ENCODE measurements at regions not wholly inside any gene's neighbourhood (a gene's known extent, or its start where the extent isn't known, plus 50 kb on each side); places are given as distances from the start of the nearest gene placed in this dataset.

DNA sequence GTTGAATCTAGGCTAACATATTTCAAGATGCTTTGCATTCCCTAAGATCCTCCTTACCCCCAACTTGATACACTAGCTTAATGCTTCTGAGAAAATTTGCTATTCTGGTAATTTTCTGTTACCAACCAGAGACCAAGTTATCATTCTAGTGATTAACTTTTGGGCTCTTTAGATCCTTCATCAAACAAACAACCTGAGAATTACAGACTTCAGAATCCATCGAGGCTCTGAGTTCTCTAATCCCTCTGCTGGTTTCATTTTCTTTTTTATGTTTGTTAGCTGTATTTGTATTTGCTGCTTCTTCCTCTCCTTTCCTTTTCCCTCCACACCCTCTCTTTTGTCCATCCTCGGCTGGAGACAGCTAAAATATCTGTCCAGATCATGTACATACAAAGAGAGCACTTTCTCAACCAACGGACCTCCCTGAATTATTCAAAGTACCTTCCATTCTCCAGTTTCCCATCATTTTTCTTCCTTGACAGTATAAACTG is 98.7 kb upstream of the RIPOR2 start:
- Histone ChIP-seq H3K4me3 (ENCODE audit: low read length, poor library complexity, severe bottlenecking) (peak overlapping the region; percentile 91), H2AFZ (ENCODE audit: low read length) (no peak overlapping the region), H3K79me2 (ENCODE audit: insufficient read depth, low read length) (peaks cover 97% of the 10 kb centered on the region), H3K9me2 (replicated peaks; ENCODE audit: low read depth, low read length) (no peaks in the 10 kb centered on the region), H3K4me2 (ENCODE audit: low read depth, low read length, poor library complexity, severe bottlenecking) (peak overlapping the region; percentile 92), H3K27me3 (ENCODE audit: insufficient read depth, low read length, poor library complexity, severe bottlenecking) (no peaks in the 10 kb centered on the region), H3K36me3 (ENCODE audit: insufficient read depth, low read length) (peaks cover 14% of the 10 kb centered on the region; the same call in 1 of the 2 replicates), H3K9ac (ENCODE audit: low read depth, low read length, poor library complexity, severe bottlenecking) (peak overlapping the region; percentile 78), H3K4me1 (ENCODE audit: insufficient read depth, low read length, poor library complexity, severe bottlenecking) (peaks cover 74% of the 10 kb centered on the region), H3F3A (ENCODE audit: low read depth) (peaks cover 4% of the 10 kb centered on the region; the same call in 1 of the 2 replicates), H4K20me1 (ENCODE audit: insufficient read depth, low read length, poor library complexity, severe bottlenecking) (peaks cover 69% of the 10 kb centered on the region), H3K9me3 (ENCODE audit: insufficient read depth, low read depth, low read length) (no peaks in the 10 kb centered on the region)
- no peak for TF ChIP-seq EZH2phosphoT487 (IDR thresholded peaks at IDR 0.05; ENCODE audit: borderline replicate concordance)
- TF ChIP-seq, protein P1, sequence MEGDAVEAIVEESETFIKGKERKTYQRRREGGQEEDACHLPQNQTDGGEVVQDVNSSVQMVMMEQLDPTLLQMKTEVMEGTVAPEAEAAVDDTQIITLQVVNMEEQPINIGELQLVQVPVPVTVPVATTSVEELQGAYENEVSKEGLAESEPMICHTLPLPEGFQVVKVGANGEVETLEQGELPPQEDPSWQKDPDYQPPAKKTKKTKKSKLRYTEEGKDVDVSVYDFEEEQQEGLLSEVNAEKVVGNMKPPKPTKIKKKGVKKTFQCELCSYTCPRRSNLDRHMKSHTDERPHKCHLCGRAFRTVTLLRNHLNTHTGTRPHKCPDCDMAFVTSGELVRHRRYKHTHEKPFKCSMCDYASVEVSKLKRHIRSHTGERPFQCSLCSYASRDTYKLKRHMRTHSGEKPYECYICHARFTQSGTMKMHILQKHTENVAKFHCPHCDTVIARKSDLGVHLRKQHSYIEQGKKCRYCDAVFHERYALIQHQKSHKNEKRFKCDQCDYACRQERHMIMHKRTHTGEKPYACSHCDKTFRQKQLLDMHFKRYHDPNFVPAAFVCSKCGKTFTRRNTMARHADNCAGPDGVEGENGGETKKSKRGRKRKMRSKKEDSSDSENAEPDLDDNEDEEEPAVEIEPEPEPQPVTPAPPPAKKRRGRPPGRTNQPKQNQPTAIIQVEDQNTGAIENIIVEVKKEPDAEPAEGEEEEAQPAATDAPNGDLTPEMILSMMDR (conservative IDR thresholded peaks at IDR 0.05; ENCODE audit: low read length): no peak

DNA sequence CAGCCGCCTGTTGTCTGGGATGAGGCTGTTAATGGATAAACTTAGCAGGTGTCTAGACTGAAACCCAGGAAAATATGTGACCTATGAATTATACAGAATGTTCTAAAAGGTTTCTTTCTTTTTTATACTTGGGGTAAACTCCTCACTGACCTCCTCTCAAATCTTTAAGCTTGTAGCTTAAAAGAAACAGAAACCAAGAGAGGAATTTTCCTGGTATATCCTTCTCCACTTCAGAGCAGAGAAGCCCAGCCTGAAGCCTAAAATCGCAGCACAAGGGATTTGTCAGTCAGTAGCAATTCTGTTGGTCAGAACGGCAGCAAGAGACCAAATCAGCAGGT is 99.4 kb upstream of the RIPOR2 start:
- Histone ChIP-seq H4K20me1 (ENCODE audit: insufficient read depth, low read length, poor library complexity, severe bottlenecking) (peaks cover 75% of the 10 kb centered on the region), H3K9me2 (replicated peaks; ENCODE audit: low read depth, low read length) (no peaks in the 10 kb centered on the region), H3K36me3 (ENCODE audit: insufficient read depth, low read length) (peaks cover 12% of the 10 kb centered on the region; the same call in 1 of the 2 replicates), H3K9ac (ENCODE audit: low read depth, low read length, poor library complexity, severe bottlenecking) (peak overlapping the region; percentile 78), H3F3A (ENCODE audit: low read depth) (peaks cover 5% of the 10 kb centered on the region; the same call in 1 of the 2 replicates), H2AFZ (ENCODE audit: low read length) (no peak overlapping the region), H3K4me1 (ENCODE audit: insufficient read depth, low read length, poor library complexity, severe bottlenecking) (peaks cover 81% of the 10 kb centered on the region), H3K4me2 (ENCODE audit: low read depth, low read length, poor library complexity, severe bottlenecking) (peak overlapping the region; percentile 92), H3K4me3 (ENCODE audit: low read length, poor library complexity, severe bottlenecking) (peak overlapping the region; percentile 91), H3K79me2 (ENCODE audit: insufficient read depth, low read length) (peaks cover 97% of the 10 kb centered on the region), H3K27me3 (ENCODE audit: insufficient read depth, low read length, poor library complexity, severe bottlenecking) (no peaks in the 10 kb centered on the region), H3K9me3 (ENCODE audit: insufficient read depth, low read depth, low read length) (no peaks in the 10 kb centered on the region)
- TF ChIP-seq, protein P1 (conservative IDR thresholded peaks at IDR 0.05; ENCODE audit: low read length): no peak
- TF ChIP-seq EZH2phosphoT487 (IDR thresholded peaks at IDR 0.05; ENCODE audit: borderline replicate concordance): no peak

DNA sequence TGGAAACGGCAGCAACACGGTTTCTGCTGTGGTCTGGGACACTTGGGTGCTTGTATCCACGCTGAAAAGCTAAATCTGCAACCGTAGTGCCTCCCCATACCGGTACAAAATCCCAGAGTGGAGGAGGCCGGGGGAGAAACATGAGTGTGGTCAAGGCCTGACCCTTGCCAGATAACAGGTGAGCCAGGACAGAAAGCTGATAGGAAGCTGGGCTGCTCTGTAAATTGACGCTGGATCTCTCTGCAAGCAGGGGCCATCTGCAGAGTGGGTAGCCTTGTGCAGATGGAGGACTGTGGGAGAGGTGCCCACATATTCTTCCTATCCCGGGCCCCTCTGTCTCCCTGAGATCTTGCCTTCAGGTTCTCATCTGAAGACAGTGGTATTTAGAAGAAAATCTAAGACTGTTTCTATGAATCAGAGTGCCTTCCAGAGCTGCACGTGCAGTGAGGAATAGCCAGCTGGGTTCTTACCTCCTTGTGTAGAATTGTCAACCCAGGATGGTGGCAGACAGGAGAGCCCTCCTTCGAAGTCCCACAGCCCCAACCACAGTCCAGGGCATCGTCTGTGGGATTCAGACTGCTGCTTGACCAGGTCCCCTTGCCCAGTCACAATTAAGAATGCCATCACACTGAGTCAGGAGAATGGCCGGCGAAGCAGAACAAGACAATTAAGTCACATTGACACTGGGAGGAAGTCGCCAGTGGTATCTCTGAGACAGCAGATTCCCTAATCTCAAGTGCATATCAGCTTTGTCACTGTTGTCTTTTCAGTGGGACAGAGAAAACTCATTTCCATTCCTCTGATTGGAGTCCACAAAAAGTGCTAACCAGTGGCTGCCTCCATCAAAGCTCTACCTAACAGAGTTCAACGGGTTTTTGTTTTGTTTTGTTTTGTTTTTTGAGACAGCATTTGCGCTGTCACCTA is 100.0 kb upstream of the RIPOR2 start:
- peak overlapping the region; percentile 91 for H3K4me3 ChIP-seq (ENCODE audit: low read length, poor library complexity, severe bottlenecking)
- peak overlapping the region; percentile 78 for H3K9ac ChIP-seq (ENCODE audit: low read depth, low read length, poor library complexity, severe bottlenecking)
- H3K4me1 ChIP-seq (ENCODE audit: insufficient read depth, low read length, poor library complexity, severe bottlenecking): peaks cover 83% of the 10 kb centered on the region
- peaks cover 6% of the 10 kb centered on the region; the same call in 1 of the 2 replicates for H3K36me3 ChIP-seq (ENCODE audit: insufficient read depth, low read length)
- no peaks in the 10 kb centered on the region for H3K9me3 ChIP-seq (ENCODE audit: insufficient read depth, low read depth, low read length)
- H2AFZ ChIP-seq (ENCODE audit: low read length): no peak overlapping the region
- no peaks in the 10 kb centered on the region for H3K27me3 ChIP-seq (ENCODE audit: insufficient read depth, low read length, poor library complexity, severe bottlenecking)
- H4K20me1 ChIP-seq (ENCODE audit: insufficient read depth, low read length, poor library complexity, severe bottlenecking): peaks cover 75% of the 10 kb centered on the region
- H3K79me2 ChIP-seq (ENCODE audit: insufficient read depth, low read length): peaks cover 97% of the 10 kb centered on the region
- TF ChIP-seq EZH2phosphoT487 (IDR thresholded peaks at IDR 0.05; ENCODE audit: borderline replicate concordance): no peak
- TF ChIP-seq, protein P1 (conservative IDR thresholded peaks at IDR 0.05; ENCODE audit: low read length): no peak
- peak overlapping the region; percentile 92 for H3K4me2 ChIP-seq (ENCODE audit: low read depth, low read length, poor library complexity, severe bottlenecking)
- peaks cover 5% of the 10 kb centered on the region; the same call in 1 of the 2 replicates for H3F3A ChIP-seq (ENCODE audit: low read depth)
- no peaks in the 10 kb centered on the region for H3K9me2 ChIP-seq (replicated peaks; ENCODE audit: low read depth, low read length)

Data from Loucy (cell line).